Fibroblast of pulmonary artery (primary cell): ENCODE measurements at regions not wholly inside any gene's neighbourhood (a gene's known extent, or its start where the extent isn't known, plus 50 kb on each side); places are given as distances from the start of the nearest gene placed in this dataset.

ENCODE experiments used
- DNase-seq: peaks from one replicate; pipeline ENCODE4 v3.0.0-alpha.2; 2010; ENCODE audit warnings: low read depth
- H3K4me3 ChIP-seq: replicated peaks from 2 replicates; pipeline ENCODE4 v1.5.1; 2011; ENCODE audit warnings: low read depth, mild to moderate bottlenecking, control low read depth, low read length, moderate library complexity
- TF ChIP-seq, protein P1 (sequence below): IDR thresholded peaks from 2 replicates; pipeline ENCODE4 v1.5.1; 2011; ENCODE audit warnings: mild to moderate bottlenecking, control low read depth, low read length, inconsistent platforms; ENCODE audit errors: missing control alignments

DNA sequence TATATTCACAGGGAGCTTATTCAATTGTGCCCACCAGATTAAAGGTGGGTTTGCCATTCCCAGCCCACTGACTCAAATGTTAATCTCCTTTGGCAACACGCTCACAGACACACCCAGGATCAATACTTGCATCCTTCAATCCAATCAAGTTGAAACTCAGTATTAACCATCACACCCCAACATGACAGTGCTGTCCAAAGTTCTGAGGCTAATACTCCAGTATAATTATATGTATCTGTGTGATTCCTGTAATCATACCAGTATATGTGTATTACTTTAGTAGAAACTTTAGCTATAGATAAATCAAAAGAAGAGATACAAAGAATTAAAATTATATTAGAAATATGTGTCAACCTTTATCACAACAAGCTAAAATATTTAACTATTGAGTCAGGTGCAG is 1166.0 kb downstream of the ZPLD1 start:
- no peak overlapping the region for H3K4me3 ChIP-seq
- no peak for DNase-seq
- TF ChIP-seq, protein P1, sequence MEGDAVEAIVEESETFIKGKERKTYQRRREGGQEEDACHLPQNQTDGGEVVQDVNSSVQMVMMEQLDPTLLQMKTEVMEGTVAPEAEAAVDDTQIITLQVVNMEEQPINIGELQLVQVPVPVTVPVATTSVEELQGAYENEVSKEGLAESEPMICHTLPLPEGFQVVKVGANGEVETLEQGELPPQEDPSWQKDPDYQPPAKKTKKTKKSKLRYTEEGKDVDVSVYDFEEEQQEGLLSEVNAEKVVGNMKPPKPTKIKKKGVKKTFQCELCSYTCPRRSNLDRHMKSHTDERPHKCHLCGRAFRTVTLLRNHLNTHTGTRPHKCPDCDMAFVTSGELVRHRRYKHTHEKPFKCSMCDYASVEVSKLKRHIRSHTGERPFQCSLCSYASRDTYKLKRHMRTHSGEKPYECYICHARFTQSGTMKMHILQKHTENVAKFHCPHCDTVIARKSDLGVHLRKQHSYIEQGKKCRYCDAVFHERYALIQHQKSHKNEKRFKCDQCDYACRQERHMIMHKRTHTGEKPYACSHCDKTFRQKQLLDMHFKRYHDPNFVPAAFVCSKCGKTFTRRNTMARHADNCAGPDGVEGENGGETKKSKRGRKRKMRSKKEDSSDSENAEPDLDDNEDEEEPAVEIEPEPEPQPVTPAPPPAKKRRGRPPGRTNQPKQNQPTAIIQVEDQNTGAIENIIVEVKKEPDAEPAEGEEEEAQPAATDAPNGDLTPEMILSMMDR = no peak

DNA sequence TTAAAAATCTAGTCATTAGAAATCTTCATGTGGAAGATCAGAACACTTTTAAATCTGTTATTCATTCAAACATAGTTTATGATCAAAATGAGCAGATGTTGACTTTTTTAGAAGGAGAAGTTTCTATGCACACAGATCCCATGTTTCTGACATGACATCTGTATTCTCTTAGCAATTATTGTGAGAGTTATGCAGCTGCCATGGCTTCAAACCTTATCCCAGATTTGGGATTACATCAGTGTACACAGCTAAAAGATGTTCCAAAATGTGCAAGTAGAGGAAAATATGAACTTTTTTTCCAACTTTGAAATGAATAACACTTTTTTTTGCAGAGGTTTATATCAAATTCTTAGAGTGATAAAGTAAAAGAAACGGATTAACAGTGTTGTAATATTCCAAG is 1166.9 kb downstream of the ZPLD1 start:
- no peak for DNase-seq
- TF ChIP-seq, protein P1 = no peak
- H3K4me3 ChIP-seq = no peak overlapping the region

DNA sequence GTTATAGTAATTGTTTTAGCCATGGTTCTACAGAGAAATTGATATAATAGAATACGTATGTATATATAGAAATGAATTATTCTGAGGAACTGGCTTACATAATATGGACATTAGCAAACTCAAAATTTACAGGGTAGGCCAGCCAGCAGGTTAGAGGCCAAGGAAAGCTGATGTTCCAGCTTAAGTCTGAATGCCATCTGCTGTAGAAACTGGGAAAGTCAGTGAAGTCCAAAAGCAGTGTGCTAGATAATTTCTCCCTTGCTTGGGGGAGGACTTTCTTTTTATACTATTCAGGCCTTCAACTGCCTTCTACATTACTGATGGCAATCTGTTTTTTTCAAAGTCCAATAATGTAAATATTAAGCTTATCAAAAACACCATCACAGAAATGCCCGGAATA is 1174.7 kb downstream of the ZPLD1 start:
- H3K4me3 ChIP-seq = no peak overlapping the region
- DNase-seq = no peak
- TF ChIP-seq, protein P1 = no peak

DNA sequence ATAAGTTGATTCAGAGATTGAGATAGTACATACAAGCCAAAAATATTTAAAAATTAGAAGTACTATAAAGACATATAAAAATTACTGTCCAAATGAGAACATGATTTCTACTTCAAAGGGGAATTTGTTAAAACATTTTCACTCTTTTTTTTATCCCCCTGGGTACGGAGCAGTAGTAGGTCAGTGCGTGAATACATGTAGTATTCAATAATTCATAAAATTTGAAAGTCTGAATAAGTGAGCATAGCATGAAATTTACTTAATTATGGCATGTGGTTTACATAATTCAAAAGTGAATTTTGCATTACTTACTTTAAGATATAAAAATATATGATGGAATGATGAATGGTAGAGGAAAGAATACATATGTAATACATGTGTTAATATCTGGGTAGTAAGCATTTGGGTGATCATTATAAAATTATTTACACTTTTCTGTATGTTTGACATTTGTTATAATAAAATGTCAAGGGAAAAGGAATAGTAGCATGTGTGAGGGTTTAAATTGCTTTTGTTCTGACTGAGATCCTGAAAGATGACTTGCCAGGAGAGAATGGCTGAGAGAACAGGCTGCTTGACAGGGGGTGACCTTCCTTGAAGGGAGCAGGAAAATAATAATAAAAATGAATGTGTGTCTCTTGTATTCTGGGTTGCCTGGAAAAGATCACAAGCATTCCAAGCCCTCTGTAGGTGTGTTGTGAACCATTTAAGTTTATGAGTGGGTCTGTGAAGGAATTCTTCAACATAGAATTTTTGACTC is 1178.8 kb downstream of the ZPLD1 start:
- TF ChIP-seq, protein P1 = no peak
- DNase-seq = no peak
- H3K4me3 ChIP-seq = no peak overlapping the region

DNA sequence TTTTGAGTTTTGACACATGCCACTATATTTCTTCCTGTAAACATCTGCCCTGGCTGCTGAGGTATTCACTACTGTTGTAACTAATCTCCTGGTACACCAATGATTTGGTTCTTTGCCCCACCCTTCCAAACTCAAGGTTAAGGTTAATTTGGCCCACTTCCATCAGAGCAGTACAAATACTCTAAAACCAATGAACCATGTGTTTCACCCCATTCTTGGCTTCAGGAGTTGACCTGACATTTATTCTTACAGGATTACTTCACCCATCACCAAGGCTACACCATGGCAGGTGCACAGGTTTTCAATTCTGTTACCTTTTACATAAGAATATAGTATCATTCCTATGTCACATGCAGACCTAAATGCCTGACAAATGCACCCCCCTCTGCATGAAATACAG is 1179.9 kb downstream of the ZPLD1 start:
- no peak overlapping the region for H3K4me3 ChIP-seq
- no peak for DNase-seq
- TF ChIP-seq, protein P1 = no peak

DNA sequence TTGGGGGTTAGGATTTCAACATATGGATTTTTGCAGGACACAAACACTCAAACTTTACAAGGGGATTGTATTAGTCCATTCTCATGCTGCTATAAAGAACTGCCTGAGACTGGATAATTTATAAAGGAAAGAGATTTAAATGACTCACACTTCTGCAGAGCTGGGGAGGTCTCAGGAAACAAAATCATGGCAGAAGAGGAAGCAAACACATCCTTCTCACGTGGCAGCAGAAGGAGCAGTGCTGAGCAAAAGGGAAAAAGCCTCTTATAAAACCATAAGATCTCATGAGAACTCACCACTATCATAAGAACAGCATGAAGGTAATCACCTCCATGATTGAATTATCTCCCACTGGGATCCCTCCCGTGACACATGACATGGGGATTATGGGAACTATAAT is 1183.1 kb downstream of the ZPLD1 start:
- H3K4me3 ChIP-seq = no peak overlapping the region
- TF ChIP-seq, protein P1 = no peak
- no peak for DNase-seq

DNA sequence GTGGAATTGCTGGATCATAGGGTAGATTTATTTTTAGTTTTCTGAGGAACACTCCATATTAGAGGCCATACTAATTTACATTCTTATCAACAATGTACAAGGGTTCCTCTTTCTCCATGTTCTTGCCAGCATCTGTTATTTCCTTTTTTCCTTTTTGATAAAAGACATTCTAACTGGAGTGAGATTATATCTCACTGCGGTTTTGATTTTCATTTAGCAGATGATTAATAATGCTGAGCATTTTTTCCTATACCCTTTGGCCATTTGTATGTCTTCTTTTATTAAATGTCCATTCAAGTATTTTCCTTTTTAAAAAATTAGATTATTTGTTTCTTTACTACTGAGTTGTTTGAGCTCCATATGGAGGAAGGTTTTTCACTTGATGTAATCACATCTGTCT is 1189.5 kb downstream of the ZPLD1 start:
- DNase-seq = no peak
- H3K4me3 ChIP-seq = no peak overlapping the region
- TF ChIP-seq, protein P1 = no peak
